ENCODE measurements at regions not wholly inside any gene's neighbourhood (a gene's known extent, or its start where the extent isn't known, plus 50 kb on each side); places are given as distances from the start of the nearest gene placed in this dataset.

GRCh38 chr5:171706736-171707441 is 78.7 kb upstream of the SMIM23 start:
- TF ChIP-seq GABPA (IDR thresholded peaks at IDR 0.05; ENCODE audit: low read depth) (no peak), CTCF (IDR thresholded peaks at IDR 0.05; ENCODE audit: insufficient read depth, low read length) (no peak), SPI1 (IDR thresholded peaks at IDR 0.05; ENCODE audit: borderline replicate concordance, low read depth) (no peak), POLR2AphosphoS5 (IDR thresholded peaks at IDR 0.05; ENCODE audit: low read depth) (no peak), REST (IDR thresholded peaks at IDR 0.05; ENCODE audit: insufficient replicate concordance, low read depth) (no peak)

All from HL-60 (cell line).